Heart left ventricle (tissue), 13 donors: ENCODE measurements at regions not wholly inside any gene's neighbourhood (a gene's known extent, or its start where the extent isn't known, plus 50 kb on each side); places are given as distances from the start of the nearest gene placed in this dataset.

Experiments
- CTCF ChIP-seq, 12 donors: fragments of 200-600 bp; sonication (generic) in 4 of 12; IDR thresholded peaks; one replicate each; pipeline versions ENCODE4 v1.5.0 to v1.8.0; 2018 to 2022; ENCODE audit warnings: antibody characterized with exemption in 12 of 12, mild to moderate bottlenecking in 5 of 12
- POLR2A ChIP-seq, 2 donors: fragments of 450-650 bp; IDR thresholded peaks; one replicate each; pipeline ENCODE4 v1.6.1; 2017; ENCODE audit warnings: antibody characterized with exemption in 2 of 2, mild to moderate bottlenecking in 2 of 2, moderate library complexity in 2 of 2
- donor health status: ischemic (EF 13 %, LVEDD 7.1; RV severe dilation, severe dysfunction).
- donor health status: DM: no; HTN: yes; CAD: no.
- donor health status: DM: no; HTN: no; CAD: no.
- donor health status: ischemic (EF 25% LVEDD 6.9; RV normal size, moderate dysfunction).
- donor health status: ischemic (EF 25% LVEDD 5.7; RV mildly dilated, moderate dysfunction).
- donor health status: ischemic (EF 35%, LVEDD 5.7; RV mildly dilated, moderate dysfunction).
- donor health status: nonischemic (EF 11% LVEDD 7.7; RV severe dilation, severe dysfunction).
- donor health status: DM: yes; HTN: yes; CAD: no.
- donor health status: PGD.
- donor health status: ischemic (EF 29% LVEDD 5.4; RV normal size, mild dysfunction).
- donor health status: nonischemic (EF 23%, LVEDD 6.1; RV moderate dilation, normal function).

GRCh38 chr7:81330108-81330507, 411.3 kb upstream of the SEMA3C start:
- TF ChIP-seq CTCF (IDR thresholded peaks at IDR 0.05) (no peak), POLR2A (IDR thresholded peaks at IDR 0.05) (no peak)
